Fibroblast of villous mesenchyme (primary cell): ENCODE measurements at regions not wholly inside any gene's neighbourhood (a gene's known extent, or its start where the extent isn't known, plus 50 kb on each side); places are given as distances from the start of the nearest gene placed in this dataset.

Source experiments
- DNase-seq: peaks from one replicate; pipeline ENCODE4 v3.0.0-alpha.2; 2010; ENCODE audit warnings: low read depth
- H3K4me3 ChIP-seq: 2 replicates; pipeline ENCODE4 v1.5.1; 2011; ENCODE audit warnings: low read depth, mild to moderate bottlenecking, low read length
- CTCF ChIP-seq: IDR thresholded peaks from 2 replicates; pipeline ENCODE4 v1.5.1; 2012; ENCODE audit warnings: low read depth, mild to moderate bottlenecking, low read length; ENCODE audit not compliant: insufficient read depth

GRCh38 chrX:118197730-118198129, 81.1 kb upstream of the KLHL13 start:
- DNase-seq = no peak
- TF ChIP-seq CTCF = no peak

GRCh38 chrX:118198577-118198976, 82.0 kb upstream of the KLHL13 start:
- DNase-seq = no peak
- no peak overlapping the region for H3K4me3 ChIP-seq
- TF ChIP-seq CTCF = no peak

More at GRCh38 chrX:118197730-118198129, 81.1 kb upstream of the KLHL13 start:
- H3K4me3 ChIP-seq = no peak overlapping the region

- TF ChIP-seq CTCF = no peak
- no peak for DNase-seq
- no peak overlapping the region for H3K4me3 ChIP-seq
These were observed 83.4 kb upstream of the KLHL13 start for GRCh38 chrX:118199997-118200396.

GRCh38 chrX:118205421-118206395, 89.1 kb upstream of the KLHL13 start:
- H3K4me3 ChIP-seq = no peak overlapping the region
- TF ChIP-seq CTCF = no peak
- no peak for DNase-seq

GRCh38 chrX:118207831-118208453, 91.3 kb upstream of the KLHL13 start:
- H3K4me3 ChIP-seq = no peak overlapping the region
- no peak for DNase-seq
- TF ChIP-seq CTCF = no peak

GRCh38 chrX:118208481-118208880, 91.9 kb upstream of the KLHL13 start:
- no peak overlapping the region for H3K4me3 ChIP-seq
- TF ChIP-seq CTCF = no peak
- no peak for DNase-seq
